HUES6 (cell line): ENCODE measurements at regions not wholly inside any gene's neighbourhood (a gene's known extent, or its start where the extent isn't known, plus 50 kb on each side); places are given as distances from the start of the nearest gene placed in this dataset.
"Not testable (repeated sequence)": the region's sequence is repeated elsewhere in the genome, so short reads cannot be mapped to it uniquely, and the experiment has no call there.

Experiments
- H3K27ac ChIP-seq: 2 replicates; pipeline ENCODE4 v1.7.0; 2013; ENCODE audit warnings: low read depth, mild to moderate bottlenecking, low read length, inconsistent platforms
- H3K27me3 ChIP-seq: 2 replicates; pipeline ENCODE4 v1.6.1; 2013; ENCODE audit warnings: low read length; ENCODE audit not compliant: control insufficient read depth, insufficient read depth
- H3K36me3 ChIP-seq: 2 replicates; pipeline ENCODE4 v1.6.1; 2013; ENCODE audit warnings: low read length; ENCODE audit not compliant: control insufficient read depth, insufficient read depth
- H3K4me1 ChIP-seq: 2 replicates; pipeline ENCODE4 v1.6.1; 2013; ENCODE audit warnings: low read length; ENCODE audit not compliant: control insufficient read depth, insufficient read depth
- H3K4me3 ChIP-seq: 2 replicates; pipeline ENCODE4 v1.5.1; 2013; ENCODE audit warnings: low read depth, low read length
- H3K9ac ChIP-seq: one replicate; pipeline ENCODE4 v1.6.1; 2013; ENCODE audit warnings: mild to moderate bottlenecking, low read length
- H3K9me3 ChIP-seq: 2 replicates; pipeline ENCODE4 v1.6.1; 2013; ENCODE audit warnings: low read depth, low read length; ENCODE audit not compliant: control insufficient read depth, insufficient read depth

DNA sequence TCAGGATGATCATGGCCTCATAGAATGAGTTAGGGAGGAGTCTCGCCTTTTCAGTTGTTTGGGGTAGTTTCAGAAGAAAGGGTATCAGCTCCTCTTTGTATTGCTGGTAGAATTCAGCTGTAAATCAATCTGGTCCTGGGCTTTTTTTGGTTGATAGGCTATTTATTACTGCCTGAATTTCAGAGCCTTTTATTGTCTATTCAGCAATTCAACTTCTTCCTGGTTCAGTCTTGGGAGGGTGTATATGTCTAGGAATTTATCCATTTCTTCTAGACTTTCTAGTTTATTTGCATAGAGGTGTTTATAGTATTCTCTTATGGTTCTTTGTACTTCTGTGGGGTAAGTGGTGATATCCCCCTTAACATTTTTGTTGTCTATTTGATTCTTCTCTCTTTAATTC, 1024.2 kb downstream of the DIPK2A start:
- H3K4me3 ChIP-seq = no peak overlapping the region
- no peaks in the 10 kb centered on the region for H3K4me1 ChIP-seq
- H3K27ac ChIP-seq = no peak overlapping the region
- no peaks in the 10 kb centered on the region for H3K36me3 ChIP-seq
- H3K27me3 ChIP-seq = no peaks in the 10 kb centered on the region
- no peak overlapping the region for H3K9ac ChIP-seq
- H3K9me3 ChIP-seq = no peaks in the 10 kb centered on the region

DNA sequence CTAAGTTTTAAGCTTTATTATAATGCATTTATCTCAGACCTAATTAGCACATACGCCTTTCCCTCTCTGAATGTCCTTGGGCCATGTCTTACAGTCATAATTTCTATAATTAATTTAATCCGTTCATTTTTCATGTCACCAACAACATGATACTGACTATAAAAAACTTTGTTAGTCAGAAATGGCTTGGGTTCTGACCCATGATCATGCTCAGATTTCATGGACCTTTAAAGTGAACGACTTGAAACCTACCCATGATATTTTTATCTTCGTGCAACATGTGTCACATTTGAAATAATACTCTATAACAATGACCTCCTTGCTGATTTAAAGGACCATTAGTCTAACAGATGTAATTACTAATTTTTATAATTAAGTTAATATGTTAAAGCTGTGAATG, 1033.8 kb downstream of the DIPK2A start:
- Histone ChIP-seq H3K4me1 (no peaks in the 10 kb centered on the region; the same call in 1 of the 2 replicates), H3K27me3 (no peaks in the 10 kb centered on the region), H3K36me3 (no peaks in the 10 kb centered on the region), H3K9me3 (peaks cover 10% of the 10 kb centered on the region; the same call in 1 of the 2 replicates), H3K27ac (no peak overlapping the region), H3K4me3 (no peak overlapping the region), H3K9ac (no peak overlapping the region)

DNA sequence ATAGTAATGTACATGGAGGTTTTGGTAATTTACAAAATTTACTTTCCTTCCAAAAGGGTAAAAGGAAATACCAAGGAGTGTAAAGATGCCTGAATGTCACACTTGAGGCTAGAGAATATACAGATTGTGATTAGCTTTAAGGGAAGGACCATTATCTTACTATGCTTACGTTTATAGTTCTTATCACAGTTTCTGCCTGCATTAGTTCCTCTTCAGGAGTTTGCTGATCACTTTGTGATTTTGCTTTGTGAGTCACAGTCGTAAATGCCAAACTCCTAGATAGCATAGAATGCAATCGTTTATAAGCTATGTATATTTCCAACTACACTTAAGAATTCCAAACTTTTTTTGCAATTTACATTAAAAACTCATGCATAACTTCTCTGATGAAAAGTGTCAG, 1034.6 kb downstream of the DIPK2A start:
- no peak overlapping the region for H3K27ac ChIP-seq
- H3K4me3 ChIP-seq = no peak overlapping the region
- H3K9ac ChIP-seq = no peak overlapping the region
- H3K36me3 ChIP-seq = no peaks in the 10 kb centered on the region
- H3K4me1 ChIP-seq = no peaks in the 10 kb centered on the region; the same call in 1 of the 2 replicates
- H3K9me3 ChIP-seq = peaks cover 8% of the 10 kb centered on the region; the same call in 1 of the 2 replicates
- no peaks in the 10 kb centered on the region for H3K27me3 ChIP-seq

DNA sequence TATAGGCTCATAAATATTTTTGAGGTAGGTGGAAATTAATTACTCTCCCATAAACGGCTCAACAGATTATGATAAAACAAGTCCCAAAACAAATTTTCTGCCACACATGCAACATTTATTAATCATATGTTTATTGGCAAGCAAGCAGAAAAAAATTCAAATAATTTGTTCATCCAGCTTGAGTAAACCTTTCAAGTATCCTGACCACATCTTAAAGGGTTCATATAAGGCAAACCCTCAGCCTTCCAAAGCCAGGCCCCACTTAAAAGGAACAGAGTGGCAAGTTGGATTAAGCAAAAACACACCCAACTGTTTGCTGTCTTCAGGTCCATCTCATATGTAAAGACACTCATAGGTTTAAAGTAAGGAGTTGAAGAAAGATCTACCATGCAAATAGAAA, 1042.3 kb downstream of the DIPK2A start:
- Histone ChIP-seq H3K4me3 (no peak overlapping the region), H3K36me3 (no peaks in the 10 kb centered on the region), H3K27me3 (no peaks in the 10 kb centered on the region), H3K9ac (no peak overlapping the region), H3K27ac (no peak overlapping the region), H3K4me1 (no peaks in the 10 kb centered on the region), H3K9me3 (no peaks in the 10 kb centered on the region)

DNA sequence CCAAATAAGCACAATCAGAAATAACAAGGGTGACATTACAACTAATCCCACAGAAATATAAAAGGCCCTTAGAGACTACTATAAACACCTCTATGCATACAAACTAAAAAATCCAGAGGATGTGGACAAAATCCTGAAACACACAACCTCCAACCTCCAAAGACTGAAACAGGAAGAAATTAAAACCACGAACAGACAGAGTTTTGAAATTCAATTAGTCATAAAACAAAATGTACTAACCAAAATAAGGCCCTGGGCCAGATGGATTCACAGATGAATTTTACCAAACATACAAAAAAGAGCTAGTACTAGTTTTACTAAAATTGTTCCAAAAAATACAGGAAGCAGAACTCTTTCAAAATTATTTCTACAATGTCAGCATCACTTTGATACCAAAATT, 1043.6 kb downstream of the DIPK2A start:
- Histone ChIP-seq H3K9me3 (no peaks in the 10 kb centered on the region), H3K9ac (no peak overlapping the region), H3K36me3 (no peaks in the 10 kb centered on the region), H3K27me3 (no peaks in the 10 kb centered on the region), H3K27ac (no peak overlapping the region), H3K4me3 (no peak overlapping the region), H3K4me1 (no peaks in the 10 kb centered on the region)

DNA sequence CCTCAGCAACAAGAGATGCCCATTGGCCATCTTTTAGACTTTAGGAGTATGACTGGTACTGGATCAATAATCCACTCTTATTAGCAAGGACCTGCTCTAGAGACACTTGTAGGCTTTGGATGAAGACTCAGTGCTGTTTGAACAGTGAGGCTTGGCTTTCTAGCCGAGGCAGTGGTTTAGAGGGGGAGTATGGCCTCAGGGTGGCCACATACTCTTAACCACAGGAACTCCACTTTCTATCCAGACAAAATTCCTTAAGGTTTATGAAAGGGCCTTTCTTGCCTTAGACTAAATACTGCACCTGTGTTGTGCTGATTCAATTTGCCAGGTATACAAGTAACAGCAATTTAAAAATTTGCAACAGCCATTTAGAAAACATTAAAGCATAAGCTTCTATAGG, 1046.3 kb downstream of the DIPK2A start:
- no peak overlapping the region for H3K4me3 ChIP-seq
- H3K9ac ChIP-seq = no peak overlapping the region
- no peaks in the 10 kb centered on the region for H3K36me3 ChIP-seq
- no peaks in the 10 kb centered on the region for H3K9me3 ChIP-seq
- H3K4me1 ChIP-seq = no peaks in the 10 kb centered on the region
- H3K27me3 ChIP-seq = no peaks in the 10 kb centered on the region
- H3K27ac ChIP-seq = no peak overlapping the region

DNA sequence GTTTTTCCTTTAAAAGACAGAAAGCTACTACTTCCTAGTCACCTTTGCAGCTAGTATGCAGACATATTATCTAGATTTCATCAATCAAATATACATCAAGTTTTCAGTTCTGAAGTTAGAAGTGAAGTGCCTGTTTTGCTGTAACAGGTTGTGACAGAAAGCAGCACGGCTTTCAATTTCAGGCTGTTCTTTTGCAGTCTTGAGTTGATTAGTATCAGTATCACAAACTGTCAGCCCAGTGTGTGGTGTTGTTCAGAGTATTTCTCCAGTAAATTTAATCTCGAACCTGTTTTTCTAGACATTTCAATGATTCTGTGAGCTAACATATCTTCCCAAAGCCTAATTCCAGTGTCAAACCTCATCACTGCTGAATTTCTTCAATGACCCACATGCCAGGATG, 1050.8 kb downstream of the DIPK2A start:
- H3K9me3 ChIP-seq = peaks cover 2% of the 10 kb centered on the region
- no peak overlapping the region for H3K27ac ChIP-seq
- H3K36me3 ChIP-seq = no peaks in the 10 kb centered on the region
- H3K4me1 ChIP-seq = no peaks in the 10 kb centered on the region
- H3K27me3 ChIP-seq = no peaks in the 10 kb centered on the region
- no peak overlapping the region for H3K9ac ChIP-seq
- no peak overlapping the region for H3K4me3 ChIP-seq

DNA sequence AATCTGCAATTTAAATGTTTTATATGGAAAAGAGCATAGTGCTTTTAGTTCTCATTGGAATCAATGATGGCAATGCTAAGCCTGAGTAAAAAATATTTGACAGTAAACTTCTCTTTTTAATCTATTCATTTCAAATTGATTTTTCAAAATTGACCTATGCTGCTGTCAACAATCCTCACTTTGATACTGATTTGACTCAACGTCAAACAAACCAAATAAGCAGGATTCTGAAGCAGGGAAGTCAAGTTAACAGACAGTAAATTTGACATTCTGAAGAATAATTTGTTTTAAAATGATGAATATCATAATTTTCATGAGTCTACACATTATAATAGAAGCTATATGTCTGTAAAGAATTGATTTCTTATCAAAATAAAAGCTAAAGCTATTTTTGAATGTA, 1053.1 kb downstream of the DIPK2A start:
- no peaks in the 10 kb centered on the region for H3K36me3 ChIP-seq
- H3K27ac ChIP-seq = no peak overlapping the region
- H3K27me3 ChIP-seq = no peaks in the 10 kb centered on the region
- no peak overlapping the region for H3K9ac ChIP-seq
- no peaks in the 10 kb centered on the region for H3K4me1 ChIP-seq
- no peak overlapping the region for H3K4me3 ChIP-seq
- H3K9me3 ChIP-seq = peaks cover 11% of the 10 kb centered on the region

DNA sequence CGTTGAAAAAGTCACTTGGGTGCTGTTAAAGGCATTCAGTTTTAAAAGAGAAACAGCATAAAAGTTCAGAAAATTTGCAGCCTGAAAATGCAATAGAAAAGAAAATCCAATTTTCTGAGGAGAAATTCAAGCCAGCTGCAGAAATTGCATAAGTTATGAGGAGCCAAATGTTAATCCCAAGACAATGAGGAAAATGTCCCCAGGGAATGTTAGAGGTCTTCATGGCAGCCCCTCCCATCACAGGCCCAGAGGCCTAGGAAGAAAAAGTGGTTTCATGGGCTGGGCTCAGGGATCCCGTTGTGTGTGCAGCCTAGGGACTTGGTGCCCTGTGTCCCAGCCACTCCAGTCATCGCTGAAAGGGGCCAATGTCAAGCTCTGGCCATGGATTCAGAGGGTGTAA, 1055.6 kb downstream of the DIPK2A start:
- H3K27ac ChIP-seq, H3K27me3 ChIP-seq, H3K4me1 ChIP-seq, H3K9ac ChIP-seq, H3K4me3 ChIP-seq, H3K36me3 ChIP-seq: not testable (repeated sequence)
- H3K9me3 ChIP-seq = peaks cover 11% of the 10 kb centered on the region

DNA sequence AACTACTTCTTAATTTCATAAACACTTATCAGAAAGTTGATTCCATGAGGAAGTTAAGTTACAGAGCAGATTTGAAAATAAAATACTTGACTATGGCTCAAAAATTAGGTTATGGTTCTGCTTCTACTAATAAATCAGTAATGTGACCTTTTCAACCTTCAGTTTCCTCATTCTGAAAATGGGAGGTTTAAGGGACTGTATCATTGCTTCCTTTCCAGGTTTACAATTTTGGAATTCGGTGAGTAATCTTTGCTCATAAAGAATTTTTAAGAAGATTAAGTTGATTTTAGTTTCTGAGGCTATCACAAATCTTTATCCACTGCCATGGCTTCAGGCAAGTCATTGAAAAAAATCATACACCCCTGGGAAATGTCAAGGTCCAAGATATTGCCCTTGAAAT, 1061.2 kb downstream of the DIPK2A start:
- Histone ChIP-seq H3K27me3 (no peaks in the 10 kb centered on the region), H3K4me3 (no peak overlapping the region), H3K27ac (no peak overlapping the region), H3K36me3 (no peaks in the 10 kb centered on the region), H3K9me3 (peaks cover 9% of the 10 kb centered on the region), H3K4me1 (no peaks in the 10 kb centered on the region), H3K9ac (no peak overlapping the region)

DNA sequence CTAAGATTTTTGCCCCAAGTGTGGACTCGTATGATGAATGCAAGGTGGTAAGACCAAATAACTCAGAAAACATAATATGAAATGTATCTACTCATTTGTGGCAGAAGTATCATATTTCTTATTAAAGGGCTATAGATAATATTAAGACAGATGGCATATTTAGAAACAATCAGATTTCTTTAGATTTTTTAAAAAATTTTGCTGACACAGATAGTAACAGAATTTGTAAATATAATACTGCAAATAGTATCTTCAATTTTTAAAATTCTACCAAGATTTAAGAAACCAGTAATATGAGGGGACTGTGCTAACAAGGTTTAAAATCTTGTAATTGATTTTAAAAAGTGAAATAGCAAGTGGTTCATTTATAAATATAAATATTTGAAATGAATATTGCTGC, 1064.1 kb downstream of the DIPK2A start:
- no peaks in the 10 kb centered on the region for H3K4me1 ChIP-seq
- H3K9me3 ChIP-seq = peaks cover 3% of the 10 kb centered on the region; the same call in 1 of the 2 replicates
- no peak overlapping the region for H3K4me3 ChIP-seq
- H3K9ac ChIP-seq = no peak overlapping the region
- H3K36me3 ChIP-seq = no peaks in the 10 kb centered on the region
- H3K27ac ChIP-seq = no peak overlapping the region
- H3K27me3 ChIP-seq = no peaks in the 10 kb centered on the region

DNA sequence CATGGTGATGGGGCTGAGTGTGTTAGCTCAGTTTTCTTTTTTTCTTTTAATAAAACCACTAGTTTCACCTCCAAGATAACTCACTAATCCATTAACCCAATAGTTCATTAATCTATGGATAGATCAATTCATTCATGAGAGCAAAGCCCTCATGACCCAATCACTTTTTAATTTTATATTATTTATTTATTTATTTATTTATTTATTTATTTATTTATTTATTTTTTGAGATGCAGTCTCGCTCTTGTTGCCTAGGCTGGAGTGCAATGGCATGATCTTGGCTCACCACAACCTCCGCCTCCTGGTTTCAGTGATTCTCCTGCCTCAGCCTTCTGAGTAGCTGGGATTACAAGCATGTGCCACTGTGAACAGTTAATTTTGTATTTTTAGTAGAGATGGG, 1082.4 kb downstream of the DIPK2A start:
- H3K27me3 ChIP-seq, H3K4me3 ChIP-seq, H3K9ac ChIP-seq, H3K4me1 ChIP-seq, H3K36me3 ChIP-seq, H3K9me3 ChIP-seq, H3K27ac ChIP-seq: not testable (repeated sequence)
